GM12864 (cell line): ENCODE measurements at regions not wholly inside any gene's neighbourhood (a gene's known extent, or its start where the extent isn't known, plus 50 kb on each side); places are given as distances from the start of the nearest gene placed in this dataset.

Experiments
- DNase-seq: peaks from one replicate; pipeline ENCODE4 v3.0.0-alpha.2; 2011; ENCODE audit warnings: low read depth
- H3K4me3 ChIP-seq: 2 replicates; pipeline ENCODE4 v1.5.1; 2011; ENCODE audit warnings: mild to moderate bottlenecking, low read depth, low read length, control low read depth
- CTCF ChIP-seq: IDR thresholded peaks from 2 replicates; pipeline ENCODE4 v1.5.1; 2011; ENCODE audit warnings: low read depth, mild to moderate bottlenecking, moderate library complexity, low read length, control low read depth, inconsistent platforms; ENCODE audit errors: missing control alignments

- no peak for TF ChIP-seq CTCF
- no peak for DNase-seq
- H3K4me3 ChIP-seq, result no peak overlapping the region
Measured at GRCh38 chr20:53891306-53891894, 179.0 kb downstream of the BCAS1 start.

- no peak for TF ChIP-seq CTCF
- no peak for DNase-seq
- no peak overlapping the region for H3K4me3 ChIP-seq
Measured at GRCh38 chr20:53890443-53891305, 179.7 kb downstream of the BCAS1 start.

GRCh38 chr20:53889411-53890148 lies 180.8 kb downstream of the BCAS1 start:
- DNase-seq, result no peak
- no peak for TF ChIP-seq CTCF

GRCh38 chr20:53888951-53889350 lies 181.4 kb downstream of the BCAS1 start:
- DNase-seq, result no peak
- TF ChIP-seq CTCF, result no peak
- H3K4me3 ChIP-seq, result no peak overlapping the region

More at GRCh38 chr20:53889411-53890148, 180.8 kb downstream of the BCAS1 start:
- H3K4me3 ChIP-seq, result no peak overlapping the region

- no peak for TF ChIP-seq CTCF
- no peak overlapping the region for H3K4me3 ChIP-seq
- DNase-seq, result no peak
Measured at GRCh38 chr20:53888510-53888909, 181.9 kb downstream of the BCAS1 start.

- no peak for DNase-seq
- no peak for TF ChIP-seq CTCF
- no peak overlapping the region for H3K4me3 ChIP-seq
Measured at GRCh38 chr20:53887973-53888372, 182.4 kb downstream of the BCAS1 start.
